ENCODE measurements at regions not wholly inside any gene's neighbourhood (a gene's known extent, or its start where the extent isn't known, plus 50 kb on each side); places are given as distances from the start of the nearest gene placed in this dataset.

- no peaks in the 10 kb centered on the region for H3K4me1 ChIP-seq
- FAIRE-seq (no peak), ATAC-seq (no peak), DNase-seq (ENCODE audit: low read depth in 1 of 2, low spot score in 1 of 2) (no peak)
- no peak for TF ChIP-seq TP53 (CRISPR knock-in tag; IDR thresholded peaks at IDR 0.05)
- TF ChIP-seq ESRRA (IDR thresholded peaks at IDR 0.05; ENCODE audit: borderline replicate concordance, low read length): no peak
- no peak for TF ChIP-seq GATA3 (IDR thresholded peaks at IDR 0.05; ENCODE audit: borderline replicate concordance)
- TF ChIP-seq RAD21 (conservative IDR thresholded peaks at IDR 0.05 in 1 of 2, IDR thresholded peaks at IDR 0.05 in 1 of 2): no peak
- no peak for TF ChIP-seq FOXS1 (CRISPR knock-in tag; IDR thresholded peaks at IDR 0.05)
- no peak for TF ChIP-seq USF2 (IDR thresholded peaks at IDR 0.05)
- no peak for TF ChIP-seq MAFK (IDR thresholded peaks at IDR 0.05; ENCODE audit: partially characterized antibody)
- TF ChIP-seq NFE2L2 (conservative IDR thresholded peaks at IDR 0.05; ENCODE audit: low read length): no peak
- no peak for TF ChIP-seq FOSB (CRISPR knock-in tag; IDR thresholded peaks at IDR 0.05)
- no peak for TF ChIP-seq ATOH8 (CRISPR knock-in tag; IDR thresholded peaks at IDR 0.05; ENCODE audit: low read depth)
- no peak for TF ChIP-seq PHF8 (IDR thresholded peaks at IDR 0.05; ENCODE audit: borderline replicate concordance, low read depth)
- no peak for TF ChIP-seq HMGXB4 (CRISPR knock-in tag; IDR thresholded peaks at IDR 0.05; ENCODE audit: borderline replicate concordance)
- TF ChIP-seq POLR2A (IDR thresholded peaks at IDR 0.05; ENCODE audit: low read length): no peak
- TF ChIP-seq KDM5A (IDR thresholded peaks at IDR 0.05): no peak
- TF ChIP-seq RNF2 (IDR thresholded peaks at IDR 0.05; ENCODE audit: borderline replicate concordance, low read depth): no peak
- WGBS (ENCODE audit: missing lambda C conversion rate): 0% methylated on average over 3 of the region's 3 CpGs
- ChIA-PET CTCF (interaction anchor here (0.9 kb wide), 1 partner anchor 14 kb away, joined by 3 read pairs; no protein-coding TSS in a partner anchor), POLR2A (no interaction called here)
- H3K9me3 ChIP-seq: no peaks in the 10 kb centered on the region
- H3K4me3 ChIP-seq: no peak overlapping the region
- no peak overlapping the region for H3K4me2 ChIP-seq
- H3K27ac ChIP-seq: no peak overlapping the region
Observed at GRCh38 chr18:24695168-24695567, 234.7 kb downstream of the HRH4 start.

- ChIA-PET POLR2A (no interaction called here), CTCF (no interaction called here)
- Histone ChIP-seq H3K4me2 (no peak overlapping the region), H3K27ac (no peak overlapping the region), H3K9me3 (no peaks in the 10 kb centered on the region; the same call in 2 of the 3 replicates), H3K4me3 (no peak overlapping the region), H3K4me1 (no peaks in the 10 kb centered on the region)
- ATAC-seq (no peak), DNase-seq (ENCODE audit: low read depth in 1 of 2, low spot score in 1 of 2) (no peak), FAIRE-seq (no peak)
- 3% methylated on average over 3 of the region's 3 CpGs for WGBS (ENCODE audit: missing lambda C conversion rate)
- TF ChIP-seq ATOH8 (CRISPR knock-in tag; IDR thresholded peaks at IDR 0.05; ENCODE audit: low read depth): no peak
- TF ChIP-seq EP300 (IDR thresholded peaks at IDR 0.05): no peak
- no peak for TF ChIP-seq ZSCAN20 (CRISPR knock-in tag; IDR thresholded peaks at IDR 0.05)
- no peak for TF ChIP-seq FOSL2 (IDR thresholded peaks at IDR 0.05)
- no peak for TF ChIP-seq FOSL2 (CRISPR knock-in tag; IDR thresholded peaks at IDR 0.05)
- TF ChIP-seq POLR2A (IDR thresholded peaks at IDR 0.05; ENCODE audit: low read length): no peak
- TF ChIP-seq KDM1A (IDR thresholded peaks at IDR 0.05; ENCODE audit: low read depth): no peak
- no peak for TF ChIP-seq RAD21 (conservative IDR thresholded peaks at IDR 0.05 in 1 of 2, IDR thresholded peaks at IDR 0.05 in 1 of 2)
- no peak for TF ChIP-seq MAFK (IDR thresholded peaks at IDR 0.05; ENCODE audit: partially characterized antibody)
- TF ChIP-seq NPAS2 (CRISPR knock-in tag; IDR thresholded peaks at IDR 0.05; ENCODE audit: borderline replicate concordance): no peak
- TF ChIP-seq HOXB5 (CRISPR knock-in tag; IDR thresholded peaks at IDR 0.05): no peak
- TF ChIP-seq PHF8 (IDR thresholded peaks at IDR 0.05; ENCODE audit: borderline replicate concordance, low read depth): no peak
- TF ChIP-seq BCL3 (IDR thresholded peaks at IDR 0.05): no peak
- no peak for TF ChIP-seq KDM5A (IDR thresholded peaks at IDR 0.05)
- no peak for TF ChIP-seq CEBPB (IDR thresholded peaks at IDR 0.05)
- no peak for TF ChIP-seq REST (IDR thresholded peaks at IDR 0.05)
- TF ChIP-seq PBX3 (IDR thresholded peaks at IDR 0.05): no peak
- no peak for TF ChIP-seq MAX (IDR thresholded peaks at IDR 0.05)
Observed at GRCh38 chr18:24702001-24702515, 241.6 kb downstream of the HRH4 start.

Data from A549 (cell line).